Embryonic facial prominence (tissue), 1 donor: ENCODE measurements at regions not wholly inside any gene's neighbourhood (a gene's known extent, or its start where the extent isn't known, plus 50 kb on each side); places are given as distances from the start of the nearest gene placed in this dataset.

Experiments used
- DNase-seq: peaks from one replicate; pipeline ENCODE4 v3.0.0-alpha.2; 2016; ENCODE audit errors: extremely low spot score

GRCh38 chr2:120936476-120937334 lies 201.0 kb downstream of the GLI2 start:
- DNase-seq = no peak

GRCh38 chr2:120937686-120938044 lies 202.0 kb downstream of the GLI2 start:
- no peak for DNase-seq

- no peak for DNase-seq
Observed at GRCh38 chr2:120938045-120938771, 202.5 kb downstream of the GLI2 start.

GRCh38 chr2:120939595-120940318 lies 204.1 kb downstream of the GLI2 start:
- no peak for DNase-seq

GRCh38 chr2:120940319-120940696 lies 204.6 kb downstream of the GLI2 start:
- DNase-seq = no peak

- no peak for DNase-seq
Observed at GRCh38 chr2:120940726-120941256, 205.1 kb downstream of the GLI2 start.

GRCh38 chr2:120941571-120942120 lies 206.0 kb downstream of the GLI2 start:
- no peak for DNase-seq

- DNase-seq = no peak
Observed at GRCh38 chr2:120942658-120943057, 207.0 kb downstream of the GLI2 start.

GRCh38 chr2:120943403-120944034 lies 207.9 kb downstream of the GLI2 start:
- DNase-seq = no peak

- no peak for DNase-seq
Observed at GRCh38 chr2:120944575-120944974, 208.9 kb downstream of the GLI2 start.

- DNase-seq = no peak
Observed at GRCh38 chr2:120945091-120945490, 209.4 kb downstream of the GLI2 start.

GRCh38 chr2:120945832-120946499 lies 210.3 kb downstream of the GLI2 start:
- DNase-seq = no peak

GRCh38 chr2:120947327-120947726 lies 211.7 kb downstream of the GLI2 start:
- DNase-seq = no peak

GRCh38 chr2:120947982-120948661 lies 212.5 kb downstream of the GLI2 start:
- no peak for DNase-seq

GRCh38 chr2:120948662-120949011 lies 213.0 kb downstream of the GLI2 start:
- DNase-seq = no peak

- DNase-seq = no peak
Observed at GRCh38 chr2:120949027-120949956, 213.6 kb downstream of the GLI2 start.

- DNase-seq = no peak
Observed at GRCh38 chr2:120949957-120950590, 214.4 kb downstream of the GLI2 start.

- DNase-seq = no peak
Observed at GRCh38 chr2:120951693-120952092, 216.0 kb downstream of the GLI2 start.

GRCh38 chr2:120952318-120952717 lies 216.7 kb downstream of the GLI2 start:
- no peak for DNase-seq
